Stimulated activated CD4-positive, alpha-beta T cell treated with anti-CD3 and anti-CD28 coated beads, Interleukin-15, amount 100 ng/mL, for 1 hour (primary cell): ENCODE measurements at regions not wholly inside any gene's neighbourhood (a gene's known extent, or its start where the extent isn't known, plus 50 kb on each side); places are given as distances from the start of the nearest gene placed in this dataset.
"Not testable (repeated sequence)": the region's sequence is repeated elsewhere in the genome, so short reads cannot be mapped to it uniquely, and the experiment has no call there.

Experiments
- DNase-seq, 2 donors: peaks; one replicate each; pipeline ENCODE4 v3.0.0-alpha.2; 2020; ENCODE audit warnings: low read depth in 1 of 2, low spot score in 1 of 2

- no peak for DNase-seq
Observed at GRCh38 chr14:57061009-57061711, 207.5 kb downstream of the EXOC5 start.

- DNase-seq: no peak
Observed at GRCh38 chr14:57060276-57060955, 208.3 kb downstream of the EXOC5 start.

GRCh38 chr14:57058319-57058718 lies 210.4 kb downstream of the EXOC5 start:
- no peak for DNase-seq

GRCh38 chr14:57057803-57058202 lies 210.9 kb downstream of the EXOC5 start:
- DNase-seq: no peak

- DNase-seq: not testable (repeated sequence)
Observed at GRCh38 chr14:57056522-57056921, 212.2 kb downstream of the EXOC5 start.

GRCh38 chr14:57052705-57053302 lies 215.9 kb downstream of the EXOC5 start:
- no peak for DNase-seq

- DNase-seq: no peak
Observed at GRCh38 chr14:57051633-57052032, 217.1 kb downstream of the EXOC5 start.

GRCh38 chr14:57049848-57050247 lies 218.9 kb downstream of the EXOC5 start:
- no peak for DNase-seq

GRCh38 chr14:57046175-57046574 lies 222.5 kb downstream of the EXOC5 start:
- no peak for DNase-seq

- DNase-seq: not testable (repeated sequence)
Observed at GRCh38 chr14:57044101-57044973, 224.4 kb downstream of the EXOC5 start.

- DNase-seq: no peak
Observed at GRCh38 chr14:57038689-57039088, 228.4 kb upstream of the OTX2 start.

- DNase-seq: no peak
Observed at GRCh38 chr14:57031474-57031873, 221.2 kb upstream of the OTX2 start.

GRCh38 chr14:57029620-57030253 lies 219.5 kb upstream of the OTX2 start:
- no peak for DNase-seq

GRCh38 chr14:57025456-57025855 lies 215.2 kb upstream of the OTX2 start:
- DNase-seq: no peak

- DNase-seq: no peak
Observed at GRCh38 chr14:57022608-57023007, 212.3 kb upstream of the OTX2 start.

GRCh38 chr14:57018065-57018464 lies 207.8 kb upstream of the OTX2 start:
- DNase-seq: no peak

- DNase-seq: no peak
Observed at GRCh38 chr14:57013987-57014386, 203.7 kb upstream of the OTX2 start.

GRCh38 chr14:57009585-57010515 lies 199.6 kb upstream of the OTX2 start:
- DNase-seq: no peak

GRCh38 chr14:57008534-57008933 lies 198.3 kb upstream of the OTX2 start:
- DNase-seq: no peak

GRCh38 chr14:56998728-56999127 lies 188.4 kb upstream of the OTX2 start:
- DNase-seq: no peak
